ENCODE measurements at regions not wholly inside any gene's neighbourhood (a gene's known extent, or its start where the extent isn't known, plus 50 kb on each side); places are given as distances from the start of the nearest gene placed in this dataset.

DNA sequence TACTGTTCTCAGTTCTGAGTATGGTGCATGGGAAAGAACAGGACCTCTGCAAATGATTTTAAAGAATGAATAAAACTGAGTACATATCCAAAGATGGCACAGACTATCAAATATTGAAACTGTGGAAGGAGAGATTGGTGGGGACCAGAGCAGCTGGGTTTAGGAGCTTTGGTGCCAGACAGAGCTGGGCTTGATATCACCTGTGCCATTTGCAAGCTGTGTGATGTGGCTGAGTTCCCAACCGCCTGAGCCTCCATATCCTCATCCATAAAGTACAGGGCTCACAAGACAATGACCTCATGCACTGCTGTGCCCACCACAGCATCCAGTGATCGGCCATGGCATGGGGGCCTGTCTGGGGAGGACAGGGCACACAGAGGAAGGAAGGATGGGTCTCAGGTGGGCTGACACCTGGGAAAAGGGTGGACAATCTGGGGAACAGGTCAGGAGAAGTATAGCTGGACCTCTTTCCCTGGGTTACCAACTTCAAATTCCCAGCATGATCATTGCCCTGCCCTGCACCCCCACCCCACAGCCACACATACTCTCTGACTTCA is 83.9 kb upstream of the RAB6C start:
- no peaks in the 10 kb centered on the region; a peak in 1 of 4 replicates for H3K4me1 ChIP-seq (ENCODE audit: control insufficient read depth in 1 of 2, insufficient read depth in 2 of 2, low read depth in 1 of 2, low read length in 1 of 2)
- no peaks in the 10 kb centered on the region for H3K9me3 ChIP-seq
- no peak overlapping the region for H3K4me2 ChIP-seq
- no peaks in the 10 kb centered on the region for H3F3A ChIP-seq (replicated peaks; ENCODE audit: insufficient read depth)
- no peak overlapping the region for H3K9ac ChIP-seq
- no peak for DNase-seq
- no peak overlapping the region for H3K4me3 ChIP-seq (ENCODE audit: low read depth in 2 of 2, low read length in 1 of 2)
- no peak overlapping the region for H2AFZ ChIP-seq (ENCODE audit: low read depth)
- CTCF ChIA-PET, result interaction anchor here (0.9 kb wide), 1 partner anchor 9 kb away, joined by 3 read pairs; no protein-coding TSS in a partner anchor
- no peaks in the 10 kb centered on the region for H3K79me2 ChIP-seq (ENCODE audit: insufficient read depth)
- TF ChIP-seq, protein P1, sequence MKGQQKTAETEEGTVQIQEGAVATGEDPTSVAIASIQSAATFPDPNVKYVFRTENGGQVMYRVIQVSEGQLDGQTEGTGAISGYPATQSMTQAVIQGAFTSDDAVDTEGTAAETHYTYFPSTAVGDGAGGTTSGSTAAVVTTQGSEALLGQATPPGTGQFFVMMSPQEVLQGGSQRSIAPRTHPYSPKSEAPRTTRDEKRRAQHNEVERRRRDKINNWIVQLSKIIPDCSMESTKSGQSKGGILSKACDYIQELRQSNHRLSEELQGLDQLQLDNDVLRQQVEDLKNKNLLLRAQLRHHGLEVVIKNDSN (IDR thresholded peaks at IDR 0.05; ENCODE audit: borderline replicate concordance, low read depth), result no peak
- TF ChIP-seq CHD2 (IDR thresholded peaks at IDR 0.05; ENCODE audit: low read length, partially characterized antibody), result no peak
- no peak for TF ChIP-seq RCOR1 (IDR thresholded peaks at IDR 0.05; ENCODE audit: low read length)
- no peak for TF ChIP-seq RAD21 (IDR thresholded peaks at IDR 0.05; ENCODE audit: low read length)
- no peak for TF ChIP-seq REST (IDR thresholded peaks at IDR 0.05; ENCODE audit: low read depth, low read length)
- TF ChIP-seq MEF2A (IDR thresholded peaks at IDR 0.05; ENCODE audit: borderline replicate concordance, low read depth), result no peak
- no peak for TF ChIP-seq ELF1 (IDR thresholded peaks at IDR 0.05)
- TF ChIP-seq FOSL2 (IDR thresholded peaks at IDR 0.05; ENCODE audit: borderline replicate concordance, low read depth), result no peak
- TF ChIP-seq SIN3A (IDR thresholded peaks at IDR 0.05; ENCODE audit: borderline replicate concordance, low read depth, low read length), result no peak
- TF ChIP-seq CTCF (IDR thresholded peaks at IDR 0.05), result no peak
- TF ChIP-seq EZH2phosphoT487 (IDR thresholded peaks at IDR 0.05; ENCODE audit: borderline replicate concordance, low read depth), result no peak
- TF ChIP-seq ZBTB33 (IDR thresholded peaks at IDR 0.05; ENCODE audit: borderline replicate concordance, low read depth), result no peak
- no peak for TF ChIP-seq RFX5 (IDR thresholded peaks at IDR 0.05; ENCODE audit: low read length)
- TF ChIP-seq, protein P2, sequence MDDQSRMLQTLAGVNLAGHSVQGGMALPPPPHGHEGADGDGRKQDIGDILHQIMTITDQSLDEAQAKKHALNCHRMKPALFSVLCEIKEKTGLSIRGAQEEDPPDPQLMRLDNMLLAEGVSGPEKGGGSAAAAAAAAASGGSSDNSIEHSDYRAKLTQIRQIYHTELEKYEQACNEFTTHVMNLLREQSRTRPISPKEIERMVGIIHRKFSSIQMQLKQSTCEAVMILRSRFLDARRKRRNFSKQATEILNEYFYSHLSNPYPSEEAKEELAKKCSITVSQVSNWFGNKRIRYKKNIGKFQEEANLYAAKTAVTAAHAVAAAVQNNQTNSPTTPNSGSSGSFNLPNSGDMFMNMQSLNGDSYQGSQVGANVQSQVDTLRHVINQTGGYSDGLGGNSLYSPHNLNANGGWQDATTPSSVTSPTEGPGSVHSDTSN (IDR thresholded peaks at IDR 0.05), result no peak
- no peak for TF ChIP-seq TEAD4 (IDR thresholded peaks at IDR 0.05; ENCODE audit: borderline replicate concordance, insufficient read depth)
- no peak for TF ChIP-seq YY1 (IDR thresholded peaks at IDR 0.05; ENCODE audit: low read depth)
- TF ChIP-seq, protein P3, sequence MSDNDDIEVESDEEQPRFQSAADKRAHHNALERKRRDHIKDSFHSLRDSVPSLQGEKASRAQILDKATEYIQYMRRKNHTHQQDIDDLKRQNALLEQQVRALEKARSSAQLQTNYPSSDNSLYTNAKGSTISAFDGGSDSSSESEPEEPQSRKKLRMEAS (IDR thresholded peaks at IDR 0.05; ENCODE audit: low read depth), result no peak
- no peak for TF ChIP-seq FOXJ3 (CRISPR knock-in tag; IDR thresholded peaks at IDR 0.05)
- TF ChIP-seq TAF1 (IDR thresholded peaks at IDR 0.05; ENCODE audit: borderline replicate concordance, low read depth, low read length), result no peak
- no peaks in the 10 kb centered on the region for H3K36me3 ChIP-seq (replicated peaks in 1 of 2; ENCODE audit: control insufficient read depth in 1 of 2, insufficient read depth in 2 of 2, low read length in 1 of 2)
- H3K27ac ChIP-seq (ENCODE audit: low read depth in 2 of 2, low read length in 1 of 2), result no peak overlapping the region
- POLR2A ChIA-PET, result interaction anchor here (0.6 kb wide), 1 partner anchor 13 kb away, joined by 3 read pairs; no protein-coding TSS in a partner anchor
- H4K20me1 ChIP-seq (ENCODE audit: insufficient read depth), result no peaks in the 10 kb centered on the region
- H3K9me2 ChIP-seq, result no peaks in the 10 kb centered on the region
- 22% methylated on average over 2 of the region's 2 CpGs for WGBS (ENCODE audit: low lambda C conversion rate)
- no peaks in the 10 kb centered on the region for H3K27me3 ChIP-seq (ENCODE audit: insufficient read depth)

All from SK-N-SH (cell line).